K562 (cell line): ENCODE measurements at regions not wholly inside any gene's neighbourhood (a gene's known extent, or its start where the extent isn't known, plus 50 kb on each side); places are given as distances from the start of the nearest gene placed in this dataset.

ENCODE experiments used
- ATAC-seq: fragments of 200-7000 bp; cut with Tn5 transposase; 3 replicates; pipeline ENCODE4 v1.9.1; 2020; ENCODE audit warnings: moderate library complexity
- BruUV-seq: library from RNA; stranded (reverse); fragments of 400-500 nt; replicated peaks from 2 replicates; lab custom pipeline; 2021; lab: Mats Ljungman, UMichigan
- CTCF ChIA-PET: fragments of 300-600 bp; formaldehyde crosslinking; extraction: SDS; loops from one replicate; lab custom pipeline; 2021; ENCODE audit warnings: low intra/inter-chr PET ratio; lab: Yijun Ruan, JAX
- POLR2A ChIA-PET: fragments of 300-600, 350-650 bp; sonication (Branson Sonifier 250); formaldehyde crosslinking; extraction: SDS; loops from one replicate; lab custom pipeline; 2021; ENCODE audit warnings: antibody characterized with exemption, inconsistent platforms; lab: Yijun Ruan, JAX
- DNase-seq, 4 experiments: peaks; one replicate each; pipeline versions ENCODE4 v3.0.0 to v3.0.0-alpha.2; 2011 to 2018; ENCODE audit warnings: low spot score in 3 of 4, mixed read lengths in 3 of 4; ENCODE audit errors: extremely low read depth in 1 of 4
- FAIRE-seq: peaks from 2 replicates; lab custom pipeline; 2011; peaks lifted over from hg19 to GRCh38; lab: Jason Lieb, UNC
- H2AFZ ChIP-seq: 2 replicates; pipeline ENCODE4 v1.6.0; 2011; ENCODE audit warnings: low read depth, low read length, control low read depth, inconsistent platforms
- H3K27ac ChIP-seq: fragments of 200-600 bp; 3 replicates; pipeline ENCODE4 v1.8.0; 2011; ENCODE audit warnings: low read depth, mild to moderate bottlenecking, control low read depth, inconsistent platforms, low read length, moderate library complexity, mixed read lengths; ENCODE audit errors: extremely low read depth
- H3K27me3 ChIP-seq, 2 experiments: fragments of 300-600 bp in 1 of 2; 2 replicates in 1 of 2; 3 replicates in 1 of 2; pipeline versions ENCODE4 v1.6.0 to v1.8.0; 2011; ENCODE audit warnings: inconsistent platforms in 2 of 2, low read length in 2 of 2, mild to moderate bottlenecking in 1 of 2, mixed read lengths in 1 of 2, moderate library complexity in 1 of 2; ENCODE audit not compliant: control insufficient read depth in 2 of 2, insufficient read depth in 2 of 2
- H3K36me3 ChIP-seq: fragments of 300-600 bp; 3 replicates; pipeline ENCODE4 v1.8.0; 2011; ENCODE audit warnings: mild to moderate bottlenecking, low read length, inconsistent platforms; ENCODE audit not compliant: control insufficient read depth, insufficient read depth
- H3K4me1 ChIP-seq, 2 experiments: fragments of 200-600 bp in 1 of 2; replicated peaks in 1 of 2; 2 replicates in 1 of 2; 3 replicates in 1 of 2; pipeline versions ENCODE4 v1.5.1 to v1.8.0; 2011; ENCODE audit warnings: inconsistent platforms in 2 of 2, low read length in 2 of 2, mild to moderate bottlenecking in 1 of 2, mixed read lengths in 1 of 2, moderate library complexity in 1 of 2; ENCODE audit not compliant: control insufficient read depth in 2 of 2, insufficient read depth in 2 of 2
- H3K4me2 ChIP-seq: 2 replicates; pipeline ENCODE4 v1.6.1; 2011; ENCODE audit warnings: low read length, control low read depth, inconsistent platforms, mixed read lengths; ENCODE audit not compliant: insufficient read depth
- H3K4me3 ChIP-seq: fragments of 200-600 bp; sonication (generic), shearing (Covaris generic); 2 replicates; pipeline ENCODE4 v1.5.1; 2016; ENCODE audit warnings: control low read depth, inconsistent platforms
- H3K79me2 ChIP-seq: fragments of 200-600 bp; 3 replicates; pipeline ENCODE4 v1.8.0; 2011; ENCODE audit warnings: low read length, inconsistent platforms; ENCODE audit not compliant: control insufficient read depth, insufficient read depth
- H3K9ac ChIP-seq, 2 experiments: 2 replicates each; pipeline versions ENCODE4 v1.6.0 to v1.6.1; 2011; ENCODE audit warnings: low read depth in 2 of 2, low read length in 2 of 2, control low read depth in 1 of 2, inconsistent platforms in 1 of 2, mild to moderate bottlenecking in 1 of 2, mixed read lengths in 1 of 2; ENCODE audit not compliant: insufficient read depth in 1 of 2
- H3K9me1 ChIP-seq: one replicate; pipeline ENCODE4 v1.6.0; 2011; ENCODE audit warnings: inconsistent platforms, mild to moderate bottlenecking, low read length, moderate library complexity; ENCODE audit not compliant: control insufficient read depth, insufficient read depth
- H3K9me3 ChIP-seq: replicated peaks from 2 replicates; pipeline ENCODE4 v1.5.1; 2011; ENCODE audit warnings: low read depth, low read length, inconsistent platforms; ENCODE audit not compliant: control insufficient read depth, insufficient read depth
- H4K20me1 ChIP-seq: replicated peaks from 2 replicates; pipeline ENCODE4 v1.6.1; 2011; ENCODE audit warnings: low read length, inconsistent platforms, mixed read lengths; ENCODE audit not compliant: control insufficient read depth, insufficient read depth
- ATF1 ChIP-seq, 2 experiments: fragments of 450-650 bp in 1 of 2; IDR thresholded peaks; 2 replicates each; pipeline ENCODE4 v1.6.1; 2016; ENCODE audit warnings: missing compliant biosample characterization in 1 of 2, missing genetic modification characterization in 1 of 2
- ELF2 ChIP-seq: fragments of 250-450 bp; sonication (Bioruptor Pico); IDR thresholded peaks from 2 replicates; pipeline ENCODE4 v1.5.0; 2021; ENCODE audit warnings: mild to moderate bottlenecking
- KLF13 ChIP-seq: fragments of 450-650 bp; IDR thresholded peaks from 2 replicates; pipeline ENCODE4 v1.6.1; 2016; ENCODE audit warnings: missing genetic modification characterization, low read depth, mild to moderate bottlenecking, missing compliant biosample characterization, moderate library complexity, borderline replicate concordance
- PBX2 ChIP-seq, 2 experiments: IDR thresholded peaks in 1 of 2; conservative IDR thresholded peaks in 1 of 2; 2 replicates each; pipeline ENCODE4 v1.6.1; 2016; ENCODE audit warnings: low read depth in 2 of 2, mild to moderate bottlenecking in 1 of 2, missing compliant biosample characterization in 1 of 2, missing genetic modification characterization in 1 of 2, moderate library complexity in 1 of 2
- SETDB1 ChIP-seq: IDR thresholded peaks from one replicate; pipeline ENCODE4 v1.6.1; 2012; ENCODE audit warnings: low read length, control low read depth, inconsistent platforms
- SNRNP70 ChIP-seq: fragments of 200-400 bp; formaldehyde crosslinking; optimal IDR thresholded peaks from 2 replicates; pipeline ENCODE3; 2017; ENCODE audit warnings: low read depth, low read length
- SPI1 ChIP-seq: IDR thresholded peaks from 2 replicates; pipeline ENCODE4 v1.6.1; 2011; ENCODE audit warnings: low read depth, low read length, control low read depth, borderline replicate concordance
- ZC3H8 ChIP-seq: fragments of 450-650 bp; IDR thresholded peaks from 2 replicates; pipeline ENCODE4 v1.6.1; 2017
- ZNF140 ChIP-seq: fragments of 250-450 bp; sonication (Bioruptor Pico); IDR thresholded peaks from 2 replicates; pipeline ENCODE4 v1.8.0; 2021; ENCODE audit warnings: moderate library complexity, mild to moderate bottlenecking, inconsistent platforms
- ZNF197 ChIP-seq: fragments of 200-800 bp; sonication (Bioruptor generic); IDR thresholded peaks from 2 replicates; pipeline ENCODE4 v1.6.1; 2016; ENCODE audit warnings: low read depth, missing genetic modification characterization, missing compliant biosample characterization
- ZNF512 ChIP-seq: IDR thresholded peaks from 2 replicates; pipeline ENCODE4 v1.6.1; 2016; ENCODE audit warnings: missing genetic modification characterization, missing compliant biosample characterization
- WGBS: fragments of 100-300 bp; shearing (Covaris generic); methylation state at CpG from one replicate; pipeline ENCODE4 v1.1.6; 2016; ENCODE audit warnings: low coverage, mixed read lengths; ENCODE audit not compliant: insufficient coverage; ENCODE audit errors: missing lambda C conversion rate; 5-methylcytosine and 5-hydroxymethylcytosine counted together
- in situ Hi-C: fragments of 300-500 bp; cut with MboI; formaldehyde crosslinking; loops from 4 replicates; pipeline ENCODE4 v1.15.0; 2018; ENCODE audit warnings: inconsistent platforms, mixed read lengths
- intact Hi-C: fragments of 100-400 bp; cut with micrococcal nuclease; formaldehyde crosslinking; loops from 2 replicates; pipeline ENCODE4 v1.14.2; 2022

- no peaks in the 10 kb centered on the region for H3K9me1 ChIP-seq
- H3K4me3 ChIP-seq = no peak overlapping the region
- no peak overlapping the region for H3K4me2 ChIP-seq
- no peaks in the 10 kb centered on the region for H3K36me3 ChIP-seq
- in situ Hi-C loops (no loop called here), intact Hi-C loops (no loop called here)
- ATAC-seq (no peak), FAIRE-seq (no peak), DNase-seq (no peak)
- H3K27ac ChIP-seq = no peak overlapping the region
- H3K27me3 ChIP-seq = no peaks in the 10 kb centered on the region
- H3K9ac ChIP-seq = no peak overlapping the region
- TF ChIP-seq SETDB1 = no peak
- TF ChIP-seq SPI1 = peak; percentile 49; the same call in 1 of the 2 replicates
- no peaks in the 10 kb centered on the region for H4K20me1 ChIP-seq
- no peaks in the 10 kb centered on the region for H3K79me2 ChIP-seq
- H3K4me1 ChIP-seq = no peaks in the 10 kb centered on the region; a peak in 1 of 5 replicates
- no TSS peak for BruUV-seq
- H3K9me3 ChIP-seq = no peaks in the 10 kb centered on the region
- H2AFZ ChIP-seq = no peak overlapping the region
- CTCF ChIA-PET = no interaction called here
- POLR2A ChIA-PET = no interaction called here
- 0% methylated on average over 1 of the region's 1 CpG for WGBS
Measured at GRCh38 chr16:25585526-25585925, 106.2 kb upstream of the HS3ST4 start.

GRCh38 chr16:25580041-25580440 lies 111.7 kb upstream of the HS3ST4 start:
- BruUV-seq = no TSS peak
- Histone ChIP-seq H3K27ac (no peak overlapping the region), H3K4me3 (no peak overlapping the region), H3K9ac (no peak overlapping the region), H3K27me3 (peaks cover 16 to 24% of the 10 kb centered on the region in 2 experiments; a peak in 4 of 5 replicates), H3K9me3 (no peaks in the 10 kb centered on the region), H3K79me2 (no peaks in the 10 kb centered on the region), H3K4me1 (no peaks in the 10 kb centered on the region), H3K9me1 (no peaks in the 10 kb centered on the region), H3K4me2 (no peak overlapping the region), H4K20me1 (no peaks in the 10 kb centered on the region), H3K36me3 (no peaks in the 10 kb centered on the region), H2AFZ (no peak overlapping the region)
- POLR2A ChIA-PET = interaction anchor here (1.2 kb wide), 1 partner anchor 227 kb away, joined by 3 read pairs; no protein-coding TSS in a partner anchor
- 2% methylated on average over 14 of the region's 14 CpGs for WGBS
- CTCF ChIA-PET = no interaction called here
- in situ Hi-C loops (no loop called here), intact Hi-C loops (no loop called here)
- FAIRE-seq (no peak), ATAC-seq (no peak), DNase-seq (no peak)
- TF ChIP-seq SNRNP70 = no peak
- TF ChIP-seq ZNF140 = no peak
- no peak for TF ChIP-seq ZNF197 (CRISPR knock-in tag)
- TF ChIP-seq ATF1 (CRISPR knock-in tag; IDR thresholded peaks at IDR 0.05) = no peak
- TF ChIP-seq ATF1 (tag; IDR thresholded peaks at IDR 0.05) = no peak
- no peak for TF ChIP-seq ELF2
- TF ChIP-seq ZNF512 (tag) = no peak
- TF ChIP-seq ZC3H8 = no peak
- no peak for TF ChIP-seq KLF13 (tag)
- no peak for TF ChIP-seq PBX2 (CRISPR knock-in tag; IDR thresholded peaks at IDR 0.05; ENCODE audit: low read depth)
- TF ChIP-seq PBX2 (tag; conservative IDR thresholded peaks at IDR 0.05; ENCODE audit: low read depth) = no peak
